ENCODE measurements at regions not wholly inside any gene's neighbourhood (a gene's known extent, or its start where the extent isn't known, plus 50 kb on each side); places are given as distances from the start of the nearest gene placed in this dataset.

- Histone ChIP-seq H3K36me3 (ENCODE audit: low read depth) (no peaks in the 10 kb centered on the region), H3K4me3 (ENCODE audit: severe bottlenecking) (no peak overlapping the region), H3K27me3 (ENCODE audit: insufficient read depth, poor library complexity, severe bottlenecking) (no peaks in the 10 kb centered on the region), H3K9me3 (ENCODE audit: severe bottlenecking) (no peaks in the 10 kb centered on the region), H3K27ac (ENCODE audit: poor library complexity, severe bottlenecking) (no peak overlapping the region), H3K4me1 (ENCODE audit: insufficient read depth, poor library complexity, severe bottlenecking) (no peaks in the 10 kb centered on the region)
- ATAC-seq (ENCODE audit: low read depth) (no peak), DNase-seq (ENCODE audit: low spot score) (no peak)
- no peak for TF ChIP-seq CTCF (IDR thresholded peaks at IDR 0.05; ENCODE audit: poor library complexity, severe bottlenecking)
Measured at GRCh38 chr9:129469988-129470316, 150.9 kb downstream of the C9orf50 start.

GRCh38 chr9:129469188-129469987 is 151.5 kb downstream of the C9orf50 start:
- H3K4me1 ChIP-seq (ENCODE audit: insufficient read depth, poor library complexity, severe bottlenecking), result no peaks in the 10 kb centered on the region
- TF ChIP-seq CTCF (IDR thresholded peaks at IDR 0.05; ENCODE audit: poor library complexity, severe bottlenecking), result no peak
- no peak overlapping the region for H3K4me3 ChIP-seq (ENCODE audit: severe bottlenecking)
- no peaks in the 10 kb centered on the region for H3K27me3 ChIP-seq (ENCODE audit: insufficient read depth, poor library complexity, severe bottlenecking)
- DNase-seq (ENCODE audit: low spot score) (no peak), ATAC-seq (ENCODE audit: low read depth) (no peak)
- no peaks in the 10 kb centered on the region for H3K36me3 ChIP-seq (ENCODE audit: low read depth)
- no peak overlapping the region for H3K27ac ChIP-seq (ENCODE audit: poor library complexity, severe bottlenecking)
- no peaks in the 10 kb centered on the region for H3K9me3 ChIP-seq (ENCODE audit: severe bottlenecking)

- DNase-seq (ENCODE audit: low spot score) (no peak), ATAC-seq (ENCODE audit: low read depth) (no peak)
- H3K27me3 ChIP-seq (ENCODE audit: insufficient read depth, poor library complexity, severe bottlenecking), result no peaks in the 10 kb centered on the region
- H3K36me3 ChIP-seq (ENCODE audit: low read depth), result no peaks in the 10 kb centered on the region
- no peaks in the 10 kb centered on the region for H3K9me3 ChIP-seq (ENCODE audit: severe bottlenecking)
- no peak overlapping the region for H3K4me3 ChIP-seq (ENCODE audit: severe bottlenecking)
- H3K27ac ChIP-seq (ENCODE audit: poor library complexity, severe bottlenecking), result no peak overlapping the region
- no peak for TF ChIP-seq CTCF (IDR thresholded peaks at IDR 0.05; ENCODE audit: poor library complexity, severe bottlenecking)
- no peaks in the 10 kb centered on the region for H3K4me1 ChIP-seq (ENCODE audit: insufficient read depth, poor library complexity, severe bottlenecking)
Measured at GRCh38 chr9:129467739-129468666, 152.9 kb downstream of the C9orf50 start.

GRCh38 chr9:129467004-129467588 is 153.8 kb downstream of the C9orf50 start:
- no peaks in the 10 kb centered on the region for H3K4me1 ChIP-seq (ENCODE audit: insufficient read depth, poor library complexity, severe bottlenecking)
- H3K36me3 ChIP-seq (ENCODE audit: low read depth), result no peaks in the 10 kb centered on the region
- no peaks in the 10 kb centered on the region for H3K27me3 ChIP-seq (ENCODE audit: insufficient read depth, poor library complexity, severe bottlenecking)
- no peak for DNase-seq (ENCODE audit: low spot score)
- ATAC-seq (ENCODE audit: low read depth), result no peak
- H3K9me3 ChIP-seq (ENCODE audit: severe bottlenecking), result no peaks in the 10 kb centered on the region
- no peak for TF ChIP-seq CTCF (IDR thresholded peaks at IDR 0.05; ENCODE audit: poor library complexity, severe bottlenecking)
- no peak overlapping the region for H3K27ac ChIP-seq (ENCODE audit: poor library complexity, severe bottlenecking)
- no peak overlapping the region for H3K4me3 ChIP-seq (ENCODE audit: severe bottlenecking)

All from RWPE2 (cell line).